WERI-Rb-1 (cell line): ENCODE measurements at regions not wholly inside any gene's neighbourhood (a gene's known extent, or its start where the extent isn't known, plus 50 kb on each side); places are given as distances from the start of the nearest gene placed in this dataset.
"Not testable (repeated sequence)": the region's sequence is repeated elsewhere in the genome, so short reads cannot be mapped to it uniquely, and the experiment has no call there.

Source experiments
- DNase-seq: peaks from one replicate; pipeline ENCODE4 v3.0.0-alpha.2; 2020
- H3K27ac ChIP-seq: fragments of 250-450 bp; sonication (Bioruptor Pico); 2 replicates; pipeline ENCODE4 v1.5.1; 2020; ENCODE audit warnings: mild to moderate bottlenecking, moderate library complexity
- H3K27me3 ChIP-seq: fragments of 250-450 bp; sonication (Bioruptor Pico); 2 replicates; pipeline ENCODE4 v1.5.1; 2021; ENCODE audit warnings: mild to moderate bottlenecking, low read depth, moderate library complexity; ENCODE audit not compliant: insufficient read depth, severe bottlenecking
- H3K36me3 ChIP-seq: fragments of 250-450 bp; sonication (Bioruptor Pico); 2 replicates; pipeline ENCODE4 v1.5.1; 2020; ENCODE audit warnings: mild to moderate bottlenecking, moderate library complexity
- H3K4me3 ChIP-seq: 2 replicates; pipeline ENCODE4 v1.5.1; 2011; ENCODE audit warnings: low read depth, mild to moderate bottlenecking, control low read depth, low read length
- H3K9me3 ChIP-seq: fragments of 250-450 bp; sonication (Bioruptor Pico); 2 replicates; pipeline ENCODE4 v1.5.1; 2021; ENCODE audit warnings: mild to moderate bottlenecking, moderate library complexity; ENCODE audit not compliant: severe bottlenecking
- CTCF ChIP-seq: IDR thresholded peaks from 2 replicates; pipeline ENCODE4 v1.5.1; 2011; ENCODE audit warnings: low read depth, mild to moderate bottlenecking, control low read depth, inconsistent platforms, low read length

GRCh38 chr5:103389357-103389756 is 130.8 kb downstream of the MACIR start:
- Histone ChIP-seq H3K36me3 (no peaks in the 10 kb centered on the region), H3K27ac (no peak overlapping the region), H3K27me3 (no peaks in the 10 kb centered on the region), H3K9me3 (no peaks in the 10 kb centered on the region), H3K4me3 (no peak overlapping the region)
- DNase-seq, result no peak
- TF ChIP-seq CTCF, result no peak

- H3K27ac ChIP-seq, result no peak overlapping the region
- DNase-seq, result no peak
- peak; percentile 19; the same call in 1 of the 2 replicates for TF ChIP-seq CTCF
- H3K4me3 ChIP-seq, result no peak overlapping the region
- H3K9me3 ChIP-seq, result no peaks in the 10 kb centered on the region
- no peaks in the 10 kb centered on the region for H3K36me3 ChIP-seq
- no peaks in the 10 kb centered on the region for H3K27me3 ChIP-seq
Measured at GRCh38 chr5:103385722-103386121, 127.2 kb downstream of the MACIR start.

GRCh38 chr5:103377638-103378037 is 119.1 kb downstream of the MACIR start:
- not testable (repeated sequence) for DNase-seq, H3K27me3 ChIP-seq, H3K27ac ChIP-seq, H3K36me3 ChIP-seq, H3K4me3 ChIP-seq, H3K9me3 ChIP-seq

- no peak for DNase-seq
- no peak overlapping the region for H3K4me3 ChIP-seq
- no peak for TF ChIP-seq CTCF
- H3K36me3 ChIP-seq, result no peaks in the 10 kb centered on the region
- H3K27me3 ChIP-seq, result no peaks in the 10 kb centered on the region
- H3K9me3 ChIP-seq, result no peaks in the 10 kb centered on the region
- no peak overlapping the region for H3K27ac ChIP-seq
Measured at GRCh38 chr5:103375863-103376591, 117.5 kb downstream of the MACIR start.

- Histone ChIP-seq H3K27me3 (no peaks in the 10 kb centered on the region), H3K36me3 (no peaks in the 10 kb centered on the region), H3K27ac (no peak overlapping the region), H3K9me3 (no peaks in the 10 kb centered on the region), H3K4me3 (no peak overlapping the region)
- no peak for DNase-seq
- no peak for TF ChIP-seq CTCF
Measured at GRCh38 chr5:103375350-103375749, 116.8 kb downstream of the MACIR start.

GRCh38 chr5:103374473-103374963 is 116.0 kb downstream of the MACIR start:
- Histone ChIP-seq H3K36me3 (no peaks in the 10 kb centered on the region), H3K27me3 (no peaks in the 10 kb centered on the region), H3K4me3 (no peak overlapping the region), H3K27ac (no peak overlapping the region), H3K9me3 (no peaks in the 10 kb centered on the region)
- no peak for DNase-seq
- no peak for TF ChIP-seq CTCF
